Cerebellar cortex (tissue), 1 donor: ENCODE measurements at regions not wholly inside any gene's neighbourhood (a gene's known extent, or its start where the extent isn't known, plus 50 kb on each side); places are given as distances from the start of the nearest gene placed in this dataset.

Source experiments
- DNase-seq: peaks from one replicate; pipeline ENCODE4 v3.0.0-alpha.2; 2015; ENCODE audit warnings: low spot score

DNA sequence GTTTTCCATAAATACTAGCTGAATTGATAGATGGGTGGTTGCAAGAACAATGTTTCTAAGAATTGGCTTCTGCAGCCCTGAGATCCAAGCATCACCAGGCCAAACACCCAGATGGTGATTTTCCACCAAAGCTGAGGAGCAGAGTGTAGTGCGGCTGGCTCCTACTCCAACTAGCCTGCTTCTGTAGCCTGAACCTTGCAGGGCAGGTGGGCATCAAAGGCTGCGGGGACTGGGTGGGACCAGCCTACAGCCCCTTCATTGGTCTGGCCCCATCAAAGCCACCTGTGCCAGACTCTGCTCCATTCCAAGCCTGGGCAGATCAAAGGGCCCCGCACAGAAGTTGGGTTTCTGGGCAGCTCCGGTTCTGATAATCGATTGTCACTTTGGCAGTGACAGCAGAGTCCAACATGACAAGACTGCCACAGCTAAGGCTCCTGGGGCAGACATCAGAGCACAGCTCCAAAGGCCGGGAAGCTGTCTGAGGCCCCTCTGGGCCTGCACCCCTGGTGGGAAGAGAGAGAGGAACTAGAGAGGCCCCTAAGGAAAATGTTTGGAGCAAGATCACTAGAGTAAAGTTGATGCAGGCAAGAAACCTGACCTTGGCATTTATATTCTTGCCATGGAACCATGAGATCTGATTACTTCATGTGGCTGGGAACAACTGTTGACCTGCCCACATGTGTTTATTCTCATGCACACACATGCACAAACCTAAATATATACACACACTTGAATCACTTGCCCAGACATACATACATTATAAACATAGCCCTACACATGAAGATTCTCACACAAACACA lies 582.9 kb downstream of the INSC start:
- no peak for DNase-seq

GRCh38 chr11:15698855-15699254 lies 584.1 kb downstream of the INSC start:
- no peak for DNase-seq

DNA sequence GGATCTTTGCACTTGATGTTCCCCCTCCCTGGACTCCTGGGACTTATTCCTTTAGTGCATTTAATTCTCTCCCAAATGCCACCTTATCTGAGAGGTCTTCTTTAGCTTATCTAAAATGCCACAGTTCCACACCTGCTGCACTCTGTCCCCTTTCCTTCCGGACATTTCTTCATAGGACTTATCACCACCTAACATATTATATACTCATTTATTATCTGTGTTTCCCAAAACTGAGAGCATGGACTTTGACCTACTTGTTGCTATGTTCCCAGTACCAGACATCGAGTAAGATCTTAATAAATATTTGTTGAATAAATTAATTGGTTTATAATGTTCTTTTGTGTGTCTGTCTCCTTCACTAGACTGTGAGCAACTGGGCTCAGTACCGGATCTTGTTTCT lies 585.3 kb downstream of the INSC start:
- no peak for DNase-seq

DNA sequence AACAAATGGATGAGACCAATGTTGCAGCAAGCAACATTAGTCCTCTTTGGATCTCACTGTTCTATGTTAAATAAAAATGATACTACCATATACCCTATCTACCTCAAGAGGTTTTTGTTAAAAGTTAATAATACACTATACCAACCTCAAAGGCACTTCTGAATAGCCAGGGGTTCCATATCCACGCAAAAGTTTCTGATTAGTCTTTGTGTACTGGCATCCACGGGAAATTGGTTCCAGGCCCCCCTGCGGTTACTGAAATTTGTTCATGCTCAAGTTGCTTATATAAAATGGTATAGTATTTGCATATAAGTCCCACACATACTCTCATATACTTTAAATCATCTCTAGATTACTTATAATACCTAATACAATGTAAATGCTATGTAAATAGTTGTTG lies 585.7 kb downstream of the INSC start:
- DNase-seq: no peak

- no peak for DNase-seq
These were observed 589.3 kb downstream of the INSC start for GRCh38 chr11:15704064-15704463.

- DNase-seq: no peak
These were observed 589.8 kb downstream of the INSC start for GRCh38 chr11:15704556-15704955.

DNA sequence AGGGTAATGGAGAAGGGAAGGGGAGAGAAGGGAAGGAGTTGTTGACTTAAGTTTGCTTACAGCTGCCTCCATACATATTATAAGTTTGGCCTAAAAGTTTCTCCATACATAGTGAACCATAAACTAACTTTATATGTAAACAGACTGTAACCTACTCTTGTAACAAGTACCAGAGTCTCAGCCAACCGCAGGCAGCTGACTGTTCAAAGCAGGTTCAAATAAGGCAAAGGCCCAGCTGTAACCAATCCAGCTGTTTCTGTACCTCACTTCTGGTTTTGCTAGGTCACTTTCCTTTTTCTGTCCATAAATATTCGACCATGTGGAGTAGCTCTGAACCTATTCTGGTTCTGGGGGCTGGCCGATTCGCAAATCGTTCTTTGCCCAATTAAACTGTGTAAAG lies 591.2 kb downstream of the INSC start:
- DNase-seq: no peak

DNA sequence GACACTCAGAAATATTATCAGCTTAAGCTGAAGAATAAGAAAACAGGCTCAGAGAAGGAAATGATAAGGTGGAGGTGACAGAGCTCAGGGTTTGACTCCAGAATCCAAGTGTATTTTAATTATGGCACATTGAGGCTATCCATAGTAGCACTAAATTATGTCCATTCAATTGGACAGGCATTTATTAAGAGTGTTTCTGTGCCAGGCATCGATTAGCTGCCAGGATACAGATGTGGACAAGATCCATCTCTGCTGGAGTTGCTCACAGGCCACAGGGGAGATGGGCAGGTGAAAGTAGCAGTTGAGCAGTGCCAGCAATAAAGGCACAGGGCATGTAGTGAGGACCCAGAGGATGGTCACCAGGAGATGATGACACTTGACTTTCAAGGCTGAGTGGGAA lies 592.5 kb downstream of the INSC start:
- DNase-seq: no peak

GRCh38 chr11:15707971-15708370 lies 593.2 kb downstream of the INSC start:
- peak; percentile 56 for DNase-seq

- no peak for DNase-seq
These were observed 596.0 kb downstream of the INSC start for GRCh38 chr11:15710580-15711275.

GRCh38 chr11:15711311-15711710 lies 596.6 kb downstream of the INSC start:
- no peak for DNase-seq

DNA sequence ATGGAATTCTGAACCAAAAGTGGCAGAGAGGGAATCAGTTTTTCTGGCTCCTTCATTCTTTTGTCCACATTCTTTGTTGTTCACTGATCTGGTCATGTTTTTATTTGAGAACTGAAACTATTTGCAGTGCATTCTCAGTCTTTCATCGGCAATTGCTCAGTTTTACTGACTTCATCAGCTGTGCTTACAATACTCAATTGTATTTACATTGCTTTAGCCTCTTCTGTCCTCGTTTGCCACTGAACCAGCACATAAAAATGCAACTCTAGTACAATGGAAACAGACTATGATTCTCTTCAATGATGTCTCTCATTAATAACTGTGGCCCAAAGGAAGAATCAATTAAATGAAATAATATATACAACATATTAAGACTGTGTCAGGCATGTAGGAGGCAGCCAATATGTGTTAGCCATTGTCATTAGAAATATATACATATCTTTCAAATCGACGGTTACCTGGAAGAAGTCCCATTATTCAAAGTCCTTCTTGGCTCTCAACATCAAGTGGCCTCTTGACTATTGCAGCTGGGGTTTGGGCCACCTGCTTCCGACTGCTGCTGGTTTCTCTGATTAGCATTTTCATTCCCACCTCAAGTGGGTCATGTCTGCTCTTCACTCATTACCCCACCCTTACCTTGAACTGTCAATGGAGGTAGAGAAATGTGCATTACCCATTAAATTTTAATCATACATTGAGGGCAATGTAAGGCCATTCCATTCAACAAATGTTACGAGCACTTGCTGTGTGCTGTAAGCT lies 600.1 kb downstream of the INSC start:
- no peak for DNase-seq

GRCh38 chr11:15716550-15716949 lies 601.8 kb downstream of the INSC start:
- DNase-seq: no peak

DNA sequence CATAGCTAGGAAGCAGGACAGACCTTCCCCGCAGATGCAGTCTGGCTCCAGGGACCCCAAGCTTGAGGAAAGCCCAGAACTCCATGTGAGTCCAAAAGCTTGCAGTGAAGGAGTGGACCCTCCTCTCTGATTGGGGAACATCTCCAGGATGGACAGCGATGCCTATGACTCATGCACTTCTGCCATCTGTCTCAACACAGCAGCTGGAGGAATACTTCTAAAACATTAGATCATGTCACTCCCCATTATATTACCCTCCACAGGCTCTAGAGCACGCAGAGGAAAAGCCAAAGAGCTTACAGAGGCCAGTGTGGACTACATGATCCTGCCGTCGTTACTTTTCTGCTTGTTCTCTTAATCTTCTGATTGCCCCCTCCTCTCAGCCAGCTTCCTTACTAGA lies 605.7 kb downstream of the INSC start:
- no peak for DNase-seq

GRCh38 chr11:15723966-15724365 lies 609.2 kb downstream of the INSC start:
- no peak for DNase-seq

DNA sequence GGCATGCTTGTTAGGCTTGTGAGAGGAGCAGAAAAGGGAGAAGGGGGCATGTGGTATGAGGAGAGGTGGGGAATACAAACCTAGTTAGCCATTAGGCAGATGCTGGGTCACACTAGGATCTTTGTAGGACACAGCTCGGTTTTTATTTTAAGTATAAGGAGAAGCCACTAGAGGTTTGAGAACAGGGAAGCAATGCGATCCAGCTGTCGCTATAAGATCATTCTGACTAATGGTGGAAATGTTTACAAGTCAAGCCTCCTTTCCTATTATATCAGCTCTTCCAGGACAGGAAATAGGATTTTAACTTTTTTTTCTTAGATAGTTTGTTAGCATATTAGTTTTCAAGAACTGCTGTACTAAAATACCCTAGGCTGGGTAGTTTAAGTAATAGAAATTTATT lies 609.9 kb downstream of the INSC start:
- DNase-seq: no peak

GRCh38 chr11:15725246-15725645 lies 610.5 kb downstream of the INSC start:
- DNase-seq: no peak

DNA sequence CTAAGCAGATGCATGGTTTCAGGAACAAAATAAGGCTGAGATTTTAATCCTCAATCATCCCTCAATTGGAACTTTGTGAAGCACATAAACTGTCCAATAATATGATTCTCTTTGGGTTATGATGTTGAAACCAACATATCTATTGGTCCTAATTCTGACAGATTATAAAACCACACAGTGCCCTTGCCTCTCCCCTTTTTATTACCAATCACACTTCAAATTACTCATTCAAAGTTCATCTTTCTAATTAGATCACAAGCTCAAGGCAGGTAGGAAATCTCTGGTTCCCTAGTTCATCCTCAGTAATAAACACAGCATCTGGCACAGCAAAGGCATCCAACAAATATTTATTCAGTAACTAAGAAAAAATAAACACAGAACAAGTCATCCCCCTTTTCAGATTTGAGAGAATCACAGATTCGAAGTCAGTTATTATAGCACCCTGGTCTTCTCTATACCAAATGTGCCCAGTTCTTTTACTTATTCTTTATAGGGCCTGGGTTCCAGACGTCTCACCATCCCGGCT lies 611.6 kb downstream of the INSC start:
- DNase-seq: no peak

DNA sequence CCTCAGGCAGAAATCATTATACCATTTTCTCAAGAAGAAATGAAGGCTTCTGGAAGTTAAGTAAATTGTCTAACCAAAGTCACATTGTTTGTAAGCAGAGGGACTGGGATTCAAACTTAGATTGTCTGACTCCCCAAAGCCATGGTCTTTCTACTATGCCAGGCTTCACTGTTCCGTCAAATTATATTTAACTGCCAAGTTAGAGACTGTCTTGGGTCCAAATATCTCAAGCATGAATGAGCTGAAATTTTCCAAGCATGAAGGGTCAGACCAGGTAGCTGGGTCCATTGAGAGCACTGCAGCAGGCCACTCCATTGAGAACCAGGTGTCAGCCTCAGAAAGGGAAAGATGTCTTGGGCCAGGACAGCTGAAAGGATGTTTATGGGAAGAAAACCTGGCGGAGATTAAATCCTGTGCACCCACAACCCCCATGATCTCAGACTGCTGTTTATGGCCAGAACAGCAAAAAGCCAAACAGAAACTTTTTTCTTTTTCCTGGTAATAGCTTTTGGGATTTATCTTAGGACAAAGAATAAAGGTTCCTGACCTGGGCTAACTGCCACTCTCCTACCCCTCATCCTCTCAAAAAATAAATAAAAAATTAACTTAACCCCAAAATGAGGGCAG lies 612.3 kb downstream of the INSC start:
- DNase-seq: no peak

DNA sequence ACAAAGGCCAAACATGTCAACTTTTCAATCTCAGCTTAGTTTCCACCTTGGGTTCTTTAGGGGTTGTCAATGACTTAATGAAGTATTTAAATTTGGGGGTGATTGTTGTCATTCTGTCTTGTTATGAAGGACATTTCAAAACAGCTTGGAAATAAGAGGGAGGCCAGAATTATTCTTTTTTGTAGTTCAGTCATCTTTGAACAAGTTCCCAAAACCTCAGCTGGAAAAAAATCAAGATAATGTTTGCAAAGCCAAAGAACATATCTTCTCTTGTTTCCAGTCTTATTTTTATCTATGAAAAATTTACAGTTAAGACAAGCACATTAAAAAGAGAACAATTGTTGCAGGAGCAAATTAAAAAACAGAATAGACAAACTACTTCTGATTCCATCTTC lies 612.8 kb downstream of the INSC start:
- DNase-seq: no peak

DNA sequence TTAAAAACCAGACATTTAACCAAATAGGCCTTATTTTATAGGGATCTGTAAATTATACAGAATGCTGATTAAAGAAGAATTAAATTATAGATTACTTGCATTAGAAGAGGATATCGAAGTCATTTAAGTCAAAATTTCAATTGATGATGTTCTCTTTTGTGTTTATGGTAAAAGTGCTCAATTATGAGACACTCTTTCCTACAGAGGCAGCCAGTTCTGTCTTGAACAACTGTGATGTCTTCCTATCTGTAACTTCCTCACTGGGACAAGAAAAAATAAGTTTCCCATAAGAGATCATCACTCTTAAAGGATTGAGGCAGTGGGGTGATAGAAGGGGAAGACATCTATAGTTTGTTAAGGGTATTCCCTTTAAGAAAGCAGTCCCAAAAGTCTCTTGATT lies 613.5 kb downstream of the INSC start:
- no peak for DNase-seq

DNA sequence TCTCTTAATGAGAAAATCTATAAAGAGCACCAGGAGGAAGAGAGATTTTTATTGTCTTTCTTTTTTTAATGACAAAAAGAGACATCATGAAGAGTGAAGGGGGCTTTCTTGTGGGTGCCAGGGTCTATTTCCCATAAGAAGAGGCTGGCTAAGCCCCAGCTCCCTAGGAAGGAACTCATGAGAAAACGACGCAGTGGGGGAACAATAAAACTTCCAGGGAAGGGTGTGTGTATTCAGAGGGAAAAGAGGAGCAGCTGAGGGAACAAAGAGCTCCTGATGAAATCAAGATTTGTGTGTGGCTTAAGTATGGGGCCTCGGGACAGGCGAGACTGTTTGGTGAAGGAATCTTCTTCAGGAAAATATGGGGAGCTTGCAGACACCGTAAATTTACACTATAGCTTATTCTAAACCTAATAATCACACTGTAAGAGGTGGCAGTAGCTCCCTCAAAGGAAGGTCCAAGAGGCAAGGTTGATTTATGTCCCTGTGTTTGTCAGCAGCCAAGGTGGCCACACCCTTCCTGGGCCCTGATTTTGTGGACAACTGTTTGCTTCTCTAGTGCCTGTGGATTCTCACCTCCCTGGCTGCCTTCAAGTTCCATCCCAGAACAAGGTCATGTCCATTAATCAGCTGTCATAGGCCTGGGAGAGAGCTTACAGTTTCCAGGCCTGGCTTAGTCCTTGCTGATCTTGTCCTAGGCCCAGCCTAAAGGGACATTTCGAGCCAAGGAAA lies 615.7 kb downstream of the INSC start:
- DNase-seq: no peak
